KMS-11 (cell line): ENCODE measurements at regions not wholly inside any gene's neighbourhood (a gene's known extent, or its start where the extent isn't known, plus 50 kb on each side); places are given as distances from the start of the nearest gene placed in this dataset.

Source experiments
- H2AFZ ChIP-seq: fragments of 200-600 bp; sonication (generic); 2 replicates; pipeline ENCODE4 v1.6.1; 2016; ENCODE audit warnings: antibody characterized with exemption, mixed run types, low read depth
- H3K27ac ChIP-seq: fragments of 200-600 bp; sonication (generic); 2 replicates; pipeline ENCODE4 v1.6.1; 2016; ENCODE audit warnings: mild to moderate bottlenecking, mixed run types
- H3K27me3 ChIP-seq: fragments of 200-600 bp; sonication (generic); 2 replicates; pipeline ENCODE4 v1.6.1; 2017; ENCODE audit warnings: mild to moderate bottlenecking, low read depth, mixed run types, moderate library complexity; ENCODE audit not compliant: insufficient read depth
- H3K36me3 ChIP-seq: fragments of 200-600 bp; sonication (generic); 2 replicates; pipeline ENCODE4 v1.6.1; 2017; ENCODE audit warnings: mild to moderate bottlenecking, mixed run types; ENCODE audit not compliant: insufficient read depth
- H3K4me1 ChIP-seq: fragments of 200-600 bp; sonication (generic); 2 replicates; pipeline ENCODE4 v1.6.1; 2016; ENCODE audit warnings: mild to moderate bottlenecking, low read depth, mixed run types; ENCODE audit not compliant: poor library complexity, severe bottlenecking
- H3K4me2 ChIP-seq: fragments of 200-600 bp; sonication (generic); 2 replicates; pipeline ENCODE4 v1.7.0; 2016; ENCODE audit warnings: mild to moderate bottlenecking, mixed run types
- H3K4me3 ChIP-seq: fragments of 200-600 bp; sonication (generic); IDR thresholded peaks from 2 replicates; pipeline ENCODE4 v1.6.1; 2017; ENCODE audit warnings: low read depth, low read length, mixed read lengths; ENCODE audit not compliant: insufficient read depth
- H3K79me2 ChIP-seq: fragments of 200-600 bp; sonication (generic); 2 replicates; pipeline ENCODE4 v1.6.1; 2016; ENCODE audit warnings: low read depth, mixed run types; ENCODE audit not compliant: insufficient read depth
- H3K9ac ChIP-seq: fragments of 200-600 bp; sonication (generic); 2 replicates; pipeline ENCODE4 v1.6.1; 2016; ENCODE audit warnings: mild to moderate bottlenecking, mixed run types
- H4K20me1 ChIP-seq: fragments of 200-600 bp; sonication (generic); 2 replicates; pipeline ENCODE4 v1.6.1; 2016; ENCODE audit warnings: mild to moderate bottlenecking, mixed run types; ENCODE audit not compliant: insufficient read depth
- TF ChIP-seq, protein P1 (sequence below): fragments of 200-600 bp; sonication (generic); conservative IDR thresholded peaks from 2 replicates; pipeline ENCODE4 v1.6.1; 2017; ENCODE audit warnings: low read depth, mild to moderate bottlenecking, antibody characterized with exemption, low read length, moderate library complexity, mixed read lengths

- Histone ChIP-seq H3K4me3 (no peak overlapping the region), H3K9ac (no peak overlapping the region), H3K4me1 (no peaks in the 10 kb centered on the region), H3K36me3 (no peaks in the 10 kb centered on the region), H3K79me2 (no peaks in the 10 kb centered on the region), H2AFZ (no peak overlapping the region), H3K27me3 (no peaks in the 10 kb centered on the region), H3K27ac (no peak overlapping the region), H3K4me2 (no peak overlapping the region), H4K20me1 (no peaks in the 10 kb centered on the region)
- TF ChIP-seq, protein P1, sequence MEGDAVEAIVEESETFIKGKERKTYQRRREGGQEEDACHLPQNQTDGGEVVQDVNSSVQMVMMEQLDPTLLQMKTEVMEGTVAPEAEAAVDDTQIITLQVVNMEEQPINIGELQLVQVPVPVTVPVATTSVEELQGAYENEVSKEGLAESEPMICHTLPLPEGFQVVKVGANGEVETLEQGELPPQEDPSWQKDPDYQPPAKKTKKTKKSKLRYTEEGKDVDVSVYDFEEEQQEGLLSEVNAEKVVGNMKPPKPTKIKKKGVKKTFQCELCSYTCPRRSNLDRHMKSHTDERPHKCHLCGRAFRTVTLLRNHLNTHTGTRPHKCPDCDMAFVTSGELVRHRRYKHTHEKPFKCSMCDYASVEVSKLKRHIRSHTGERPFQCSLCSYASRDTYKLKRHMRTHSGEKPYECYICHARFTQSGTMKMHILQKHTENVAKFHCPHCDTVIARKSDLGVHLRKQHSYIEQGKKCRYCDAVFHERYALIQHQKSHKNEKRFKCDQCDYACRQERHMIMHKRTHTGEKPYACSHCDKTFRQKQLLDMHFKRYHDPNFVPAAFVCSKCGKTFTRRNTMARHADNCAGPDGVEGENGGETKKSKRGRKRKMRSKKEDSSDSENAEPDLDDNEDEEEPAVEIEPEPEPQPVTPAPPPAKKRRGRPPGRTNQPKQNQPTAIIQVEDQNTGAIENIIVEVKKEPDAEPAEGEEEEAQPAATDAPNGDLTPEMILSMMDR: no peak
These were observed 684.3 kb downstream of the NR2F1-AS1 start for GRCh38 chr5:92896722-92897121.

GRCh38 chr5:92890841-92891244 is 690.2 kb downstream of the NR2F1-AS1 start:
- no peak overlapping the region for H3K4me2 ChIP-seq
- no peaks in the 10 kb centered on the region for H3K36me3 ChIP-seq
- H3K79me2 ChIP-seq: no peaks in the 10 kb centered on the region
- H3K27ac ChIP-seq: no peak overlapping the region
- TF ChIP-seq, protein P1: no peak
- H4K20me1 ChIP-seq: no peaks in the 10 kb centered on the region
- no peak overlapping the region for H3K9ac ChIP-seq
- H3K4me1 ChIP-seq: no peaks in the 10 kb centered on the region
- H3K4me3 ChIP-seq: no peak overlapping the region
- no peaks in the 10 kb centered on the region for H3K27me3 ChIP-seq
- H2AFZ ChIP-seq: no peak overlapping the region

GRCh38 chr5:92889140-92889539 is 691.9 kb downstream of the NR2F1-AS1 start:
- Histone ChIP-seq H3K79me2 (no peaks in the 10 kb centered on the region), H4K20me1 (no peaks in the 10 kb centered on the region), H3K27ac (no peak overlapping the region), H2AFZ (no peak overlapping the region), H3K9ac (no peak overlapping the region), H3K4me2 (no peak overlapping the region), H3K4me1 (no peaks in the 10 kb centered on the region), H3K4me3 (no peak overlapping the region), H3K27me3 (no peaks in the 10 kb centered on the region), H3K36me3 (no peaks in the 10 kb centered on the region)
- TF ChIP-seq, protein P1: no peak

DNA sequence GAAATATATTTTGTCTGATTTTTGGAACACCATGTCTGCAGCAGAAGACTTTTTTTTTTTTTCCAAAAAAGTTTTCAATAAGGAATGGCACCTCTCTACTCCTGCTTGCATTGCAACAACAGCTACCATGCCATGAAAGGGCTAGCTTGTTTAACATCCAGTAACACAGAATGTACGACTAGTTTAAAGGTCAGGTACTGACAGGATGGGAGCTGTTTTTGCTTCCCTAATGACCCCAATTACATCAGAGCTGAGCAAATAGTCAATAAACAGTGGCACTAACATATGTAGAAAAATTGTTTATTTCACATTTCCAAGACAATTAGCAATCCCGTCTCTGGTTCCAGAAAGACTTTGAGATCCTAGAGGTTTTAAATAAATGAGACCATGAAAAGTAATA is 693.8 kb downstream of the NR2F1-AS1 start:
- H3K79me2 ChIP-seq: no peaks in the 10 kb centered on the region
- H3K36me3 ChIP-seq: no peaks in the 10 kb centered on the region
- TF ChIP-seq, protein P1: no peak

More for the DNA sequence above, 693.8 kb downstream of the NR2F1-AS1 start:
- H3K9ac ChIP-seq: no peak overlapping the region
- no peaks in the 10 kb centered on the region for H3K27me3 ChIP-seq
- no peak overlapping the region for H3K4me3 ChIP-seq
- no peaks in the 10 kb centered on the region for H3K4me1 ChIP-seq
- no peak overlapping the region for H3K4me2 ChIP-seq
- H4K20me1 ChIP-seq: no peaks in the 10 kb centered on the region
- no peak overlapping the region for H2AFZ ChIP-seq
- no peak overlapping the region for H3K27ac ChIP-seq
